ENCODE measurements at regions not wholly inside any gene's neighbourhood (a gene's known extent, or its start where the extent isn't known, plus 50 kb on each side); places are given as distances from the start of the nearest gene placed in this dataset.

DNA sequence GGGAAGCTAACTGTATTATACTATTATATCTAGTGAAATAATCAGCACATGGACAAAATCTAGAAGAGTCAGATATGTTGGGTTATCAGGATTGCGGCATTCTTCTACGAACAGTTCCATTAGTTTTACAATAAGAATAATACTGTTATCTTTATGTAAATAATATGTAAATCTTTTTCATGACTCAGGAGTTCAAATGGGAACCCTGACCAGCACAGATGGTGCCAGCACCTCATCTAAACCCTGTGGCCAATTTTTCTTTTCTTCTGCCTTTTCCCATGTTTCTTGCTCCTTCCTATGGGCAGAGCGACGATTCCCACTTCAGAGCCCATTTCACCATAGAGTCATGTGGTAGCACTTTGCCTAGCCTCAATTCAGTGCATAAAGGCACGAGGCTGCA lies 68.4 kb upstream of the CYP2D6 start:
- H3K36me3 ChIP-seq (ENCODE audit: insufficient read depth, low read length), result no peaks in the 10 kb centered on the region
- H4K20me1 ChIP-seq (ENCODE audit: insufficient read depth, low read length), result peaks cover 62% of the 10 kb centered on the region

GRCh38 chr22:42198226-42198625 lies 67.6 kb upstream of the CYP2D6 start:
- Histone ChIP-seq H3K27me3 (ENCODE audit: insufficient read depth, low read length) (no peaks in the 10 kb centered on the region), H4K20me1 (ENCODE audit: insufficient read depth, low read length) (peaks cover 63% of the 10 kb centered on the region), H3K4me3 (ENCODE audit: insufficient read depth, low read length) (no peak overlapping the region), H3K4me2 (ENCODE audit: insufficient read depth, low read length) (no peak overlapping the region), H3K27ac (ENCODE audit: low read depth, low read length) (no peak overlapping the region), H3K36me3 (ENCODE audit: insufficient read depth, low read length) (no peaks in the 10 kb centered on the region), H3K4me1 (ENCODE audit: insufficient read depth, low read length) (peaks cover 3% of the 10 kb centered on the region), H3K9me3 (ENCODE audit: low read depth, low read length) (no peaks in the 10 kb centered on the region), H2AFZ (ENCODE audit: low read length) (no peak overlapping the region), H3K79me2 (ENCODE audit: insufficient read depth, low read length) (peaks cover 64% of the 10 kb centered on the region)
- no peak for DNase-seq (ENCODE audit: insufficient read length, low spot score, missing footprints)
- TF ChIP-seq CTCF (IDR thresholded peaks at IDR 0.05; ENCODE audit: extremely low read depth, low read depth, low read length), result no peak

More for the DNA sequence above, 68.4 kb upstream of the CYP2D6 start:
- no peak overlapping the region for H3K27ac ChIP-seq (ENCODE audit: low read depth, low read length)
- no peak for TF ChIP-seq CTCF (IDR thresholded peaks at IDR 0.05; ENCODE audit: extremely low read depth, low read depth, low read length)
- no peak overlapping the region for H3K4me3 ChIP-seq (ENCODE audit: insufficient read depth, low read length)
- no peak for DNase-seq (ENCODE audit: insufficient read length, low spot score, missing footprints)
- H3K4me2 ChIP-seq (ENCODE audit: insufficient read depth, low read length), result no peak overlapping the region
- peaks cover 3% of the 10 kb centered on the region for H3K4me1 ChIP-seq (ENCODE audit: insufficient read depth, low read length)
- no peaks in the 10 kb centered on the region for H3K27me3 ChIP-seq (ENCODE audit: insufficient read depth, low read length)
- H3K79me2 ChIP-seq (ENCODE audit: insufficient read depth, low read length), result peaks cover 61% of the 10 kb centered on the region
- no peaks in the 10 kb centered on the region for H3K9me3 ChIP-seq (ENCODE audit: low read depth, low read length)
- H2AFZ ChIP-seq (ENCODE audit: low read length), result no peak overlapping the region

DNA sequence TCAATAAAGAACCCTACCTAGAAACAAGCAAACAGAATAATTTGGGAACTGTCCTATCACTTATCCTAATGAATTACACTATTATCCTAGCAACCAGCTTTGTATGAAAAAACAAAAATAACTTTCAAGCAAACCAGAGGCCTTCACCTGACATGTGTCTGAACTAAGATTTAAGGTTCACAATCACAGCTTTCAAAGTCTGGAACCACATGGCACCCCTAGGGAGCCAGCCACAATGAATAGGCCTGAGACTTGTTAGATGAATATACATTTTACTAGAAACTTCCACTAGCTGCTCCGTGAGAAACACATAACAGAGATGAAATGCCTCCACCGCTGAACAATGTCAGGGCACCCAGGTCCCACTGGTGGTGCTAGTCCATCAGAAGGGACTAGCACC lies 65.8 kb upstream of the CYP2D6 start:
- Histone ChIP-seq H4K20me1 (ENCODE audit: insufficient read depth, low read length) (peaks cover 61% of the 10 kb centered on the region), H3K27me3 (ENCODE audit: insufficient read depth, low read length) (no peaks in the 10 kb centered on the region)

DNA sequence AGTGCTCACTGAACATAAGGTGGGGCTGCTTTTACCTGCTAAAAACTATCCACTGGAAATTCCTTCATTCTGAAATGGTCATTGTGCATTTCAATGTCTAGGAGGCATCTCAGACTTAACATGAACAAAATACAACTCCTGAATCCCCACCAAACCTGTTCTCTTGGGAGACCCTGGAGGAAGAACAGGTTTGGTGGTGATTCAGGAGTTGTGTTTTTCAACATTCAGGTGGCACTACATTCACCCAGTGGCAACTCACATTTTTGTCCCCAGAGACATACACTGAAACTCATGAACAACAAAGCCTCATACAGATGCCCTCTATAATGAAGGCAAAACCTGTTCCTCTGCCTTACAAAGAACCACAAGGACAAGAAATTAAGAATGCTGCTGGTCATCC lies 64.3 kb upstream of the CYP2D6 start:
- no peaks in the 10 kb centered on the region for H3K36me3 ChIP-seq (ENCODE audit: insufficient read depth, low read length)
- no peaks in the 10 kb centered on the region for H3K27me3 ChIP-seq (ENCODE audit: insufficient read depth, low read length)
- H3K9me3 ChIP-seq (ENCODE audit: low read depth, low read length), result no peaks in the 10 kb centered on the region
- H3K4me2 ChIP-seq (ENCODE audit: insufficient read depth, low read length), result no peak overlapping the region
- TF ChIP-seq CTCF (IDR thresholded peaks at IDR 0.05; ENCODE audit: extremely low read depth, low read depth, low read length), result no peak
- H3K4me3 ChIP-seq (ENCODE audit: insufficient read depth, low read length), result no peak overlapping the region
- no peak overlapping the region for H2AFZ ChIP-seq (ENCODE audit: low read length)
- DNase-seq (ENCODE audit: insufficient read length, low spot score, missing footprints), result no peak
- H3K27ac ChIP-seq (ENCODE audit: low read depth, low read length), result no peak overlapping the region
- peaks cover 56% of the 10 kb centered on the region for H3K79me2 ChIP-seq (ENCODE audit: insufficient read depth, low read length)
- H4K20me1 ChIP-seq (ENCODE audit: insufficient read depth, low read length), result peaks cover 57% of the 10 kb centered on the region
- no peaks in the 10 kb centered on the region for H3K4me1 ChIP-seq (ENCODE audit: insufficient read depth, low read length)

More for the DNA sequence above, 65.8 kb upstream of the CYP2D6 start:
- H3K9me3 ChIP-seq (ENCODE audit: low read depth, low read length), result no peaks in the 10 kb centered on the region
- no peaks in the 10 kb centered on the region for H3K4me1 ChIP-seq (ENCODE audit: insufficient read depth, low read length)
- no peaks in the 10 kb centered on the region for H3K36me3 ChIP-seq (ENCODE audit: insufficient read depth, low read length)
- H2AFZ ChIP-seq (ENCODE audit: low read length), result no peak overlapping the region
- no peak overlapping the region for H3K4me2 ChIP-seq (ENCODE audit: insufficient read depth, low read length)
- peaks cover 67% of the 10 kb centered on the region for H3K79me2 ChIP-seq (ENCODE audit: insufficient read depth, low read length)
- no peak for DNase-seq (ENCODE audit: insufficient read length, low spot score, missing footprints)
- no peak overlapping the region for H3K27ac ChIP-seq (ENCODE audit: low read depth, low read length)
- no peak overlapping the region for H3K4me3 ChIP-seq (ENCODE audit: insufficient read depth, low read length)
- TF ChIP-seq CTCF (IDR thresholded peaks at IDR 0.05; ENCODE audit: extremely low read depth, low read depth, low read length), result no peak

All from osteoblast (primary cell).